IPS-NIHi7 (cell line): ENCODE measurements at regions not wholly inside any gene's neighbourhood (a gene's known extent, or its start where the extent isn't known, plus 50 kb on each side); places are given as distances from the start of the nearest gene placed in this dataset.

Experiments
- DNase-seq: peaks from one replicate; pipeline ENCODE4 v3.0.0; 2012; ENCODE audit warnings: mixed read lengths; ENCODE audit errors: extremely low spot score

- DNase-seq, result no peak
Observed at GRCh38 chr15:93562395-93563123, 473.5 kb upstream of the RGMA start.

DNA sequence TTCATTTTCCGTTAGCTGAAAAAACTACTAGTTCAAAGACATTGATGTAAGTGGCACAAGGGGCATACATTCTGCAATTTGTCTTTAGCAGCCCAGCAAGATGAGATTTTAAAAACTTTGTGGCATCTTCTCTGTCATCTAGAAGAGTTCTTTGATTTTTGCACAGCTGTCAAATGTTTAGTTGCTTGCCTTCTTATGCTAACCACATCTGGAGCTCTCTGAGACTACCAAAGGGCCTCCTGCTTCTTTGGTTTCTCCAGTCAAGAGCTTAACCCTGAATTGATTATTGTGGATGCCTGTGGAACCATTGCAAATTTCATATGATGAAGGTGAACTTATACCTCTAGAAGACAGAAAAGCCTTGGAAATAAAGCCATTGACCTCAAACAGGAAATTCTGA is 468.7 kb upstream of the RGMA start:
- no peak for DNase-seq

DNA sequence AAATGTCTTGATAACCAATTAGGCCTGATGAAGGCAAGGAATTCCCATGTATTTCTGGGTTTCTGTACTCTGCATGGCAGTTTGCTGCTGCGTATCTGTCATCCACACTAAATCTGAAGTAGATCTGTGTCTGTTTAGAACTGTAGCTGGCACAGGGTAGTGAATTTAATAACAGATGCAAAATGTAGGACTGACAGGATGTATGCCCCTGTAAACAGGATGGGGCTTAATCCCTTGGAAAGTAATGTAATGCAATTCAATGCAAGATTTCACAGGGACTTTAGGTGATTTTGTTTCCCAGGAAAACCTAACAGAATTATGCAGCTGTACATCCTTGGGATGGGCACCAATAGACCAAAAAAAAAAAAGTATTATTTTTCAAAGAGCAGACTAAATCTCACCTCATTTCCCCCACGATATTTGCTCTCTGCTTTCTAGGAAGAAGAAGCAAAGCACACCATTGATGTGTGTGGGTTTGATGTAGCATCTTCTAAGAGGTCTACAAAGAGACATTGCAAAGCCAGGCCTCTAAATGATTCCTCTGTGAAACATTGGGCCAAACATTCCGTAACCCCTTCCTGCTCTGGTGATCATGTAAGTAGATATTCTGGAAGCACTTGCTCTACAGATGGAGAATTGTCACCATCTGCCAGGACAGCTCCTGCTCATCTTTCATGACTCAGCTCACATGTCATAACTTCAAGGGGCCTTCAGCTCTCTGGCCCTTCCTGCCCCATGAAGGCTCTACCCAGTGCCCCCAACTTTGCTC is 464.3 kb upstream of the RGMA start:
- DNase-seq, result no peak

- no peak for DNase-seq
Observed at GRCh38 chr15:93543093-93543492, 454.1 kb upstream of the RGMA start.

- no peak for DNase-seq
Observed at GRCh38 chr15:93527374-93528050, 438.5 kb upstream of the RGMA start.

DNA sequence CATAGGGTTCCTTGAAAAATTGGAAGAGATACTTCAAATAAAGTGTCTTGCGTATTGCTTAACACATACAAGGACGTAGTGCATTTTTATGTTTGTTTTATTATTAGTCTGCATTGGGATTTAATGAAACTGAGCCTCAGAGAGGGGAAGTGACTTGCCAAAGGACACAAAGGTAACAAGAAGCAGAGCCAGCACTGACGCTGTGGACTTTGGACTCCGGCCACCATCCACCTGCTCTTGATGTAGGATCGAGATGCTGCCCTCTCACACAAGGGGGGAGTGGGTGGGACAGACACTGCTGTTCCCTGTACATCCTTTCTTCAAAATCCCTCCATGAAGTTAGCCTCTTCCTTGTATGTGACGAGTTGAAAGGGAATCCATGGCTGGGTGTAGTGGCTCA is 435.4 kb upstream of the RGMA start:
- no peak for DNase-seq

DNA sequence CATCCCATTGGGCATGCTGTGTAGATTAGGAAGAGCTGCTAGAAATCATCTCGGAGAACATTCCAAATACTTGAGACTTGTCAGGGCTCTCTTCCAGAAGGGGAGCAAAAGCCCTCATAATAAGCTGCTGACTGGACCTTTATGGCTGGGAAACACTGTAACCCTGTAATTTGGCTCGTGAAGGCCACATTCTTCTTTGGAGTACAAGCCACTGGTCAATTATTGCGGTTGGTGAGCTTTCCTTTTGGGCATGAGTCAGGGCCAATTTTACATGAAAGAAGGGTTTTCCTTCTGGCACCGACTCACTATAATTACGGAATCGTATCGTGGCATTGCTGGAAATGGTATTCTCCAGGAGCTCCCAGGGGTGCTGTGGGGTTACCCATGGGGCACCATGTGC is 434.5 kb upstream of the RGMA start:
- DNase-seq, result no peak

- DNase-seq, result peak; percentile 63
Observed at GRCh38 chr15:93520206-93520605, 431.2 kb upstream of the RGMA start.

DNA sequence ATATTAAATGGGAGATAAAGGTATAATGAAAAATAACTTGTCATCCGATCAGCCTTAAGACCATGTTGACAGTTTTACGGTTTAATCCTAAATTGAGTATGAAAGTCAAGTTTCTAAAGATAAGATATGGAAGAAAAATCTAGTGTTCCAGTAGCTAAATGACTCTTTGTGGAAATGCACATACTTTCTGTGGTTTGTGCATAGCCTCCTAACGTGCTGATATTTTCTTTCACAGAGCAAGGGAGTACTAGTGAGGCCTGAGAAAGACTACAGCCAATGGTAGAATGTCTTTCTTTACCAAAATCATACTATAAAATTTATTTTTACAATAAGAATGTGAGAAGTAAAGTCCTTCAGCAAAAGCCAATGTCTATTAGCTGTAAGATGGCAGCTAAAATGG is 430.6 kb upstream of the RGMA start:
- DNase-seq, result no peak

- DNase-seq, result no peak
Observed at GRCh38 chr15:93517176-93517575, 428.2 kb upstream of the RGMA start.

DNA sequence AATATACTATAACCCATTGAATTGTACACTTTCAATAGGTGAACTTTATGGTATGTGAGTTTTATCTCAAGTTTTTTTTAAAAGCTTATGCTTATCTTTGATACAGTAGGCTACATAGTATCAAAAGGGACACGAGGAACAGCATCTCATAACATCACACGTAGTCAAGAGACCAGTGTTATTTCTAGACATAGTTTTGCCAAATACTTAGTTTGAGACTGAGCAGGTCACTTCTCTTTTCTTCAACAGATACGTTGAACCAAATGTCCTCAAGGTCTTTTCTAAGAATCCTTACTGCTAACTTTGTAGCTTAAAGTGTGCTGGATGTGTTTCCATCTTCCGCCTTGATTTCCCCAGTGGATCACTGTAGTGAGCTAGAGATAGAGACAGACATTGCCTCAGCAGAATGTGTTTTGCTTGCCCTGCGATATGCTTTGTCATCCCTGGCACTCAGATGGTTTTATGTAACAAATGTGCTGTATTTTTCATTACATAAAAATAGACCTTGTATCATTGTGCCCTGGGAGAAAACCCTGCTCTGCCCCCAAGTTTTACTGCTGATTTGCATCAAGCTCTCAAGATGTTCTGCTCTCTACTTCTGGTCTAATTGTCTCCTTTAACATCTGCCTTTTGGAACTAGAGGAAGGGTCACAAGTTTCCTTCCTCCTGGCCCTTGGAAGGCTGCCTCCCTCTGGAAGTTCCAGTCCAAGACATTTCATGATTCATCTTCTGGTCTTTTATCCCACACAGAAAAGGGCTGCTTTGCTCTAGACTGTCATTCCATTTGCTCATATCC is 426.4 kb upstream of the RGMA start:
- DNase-seq, result no peak

DNA sequence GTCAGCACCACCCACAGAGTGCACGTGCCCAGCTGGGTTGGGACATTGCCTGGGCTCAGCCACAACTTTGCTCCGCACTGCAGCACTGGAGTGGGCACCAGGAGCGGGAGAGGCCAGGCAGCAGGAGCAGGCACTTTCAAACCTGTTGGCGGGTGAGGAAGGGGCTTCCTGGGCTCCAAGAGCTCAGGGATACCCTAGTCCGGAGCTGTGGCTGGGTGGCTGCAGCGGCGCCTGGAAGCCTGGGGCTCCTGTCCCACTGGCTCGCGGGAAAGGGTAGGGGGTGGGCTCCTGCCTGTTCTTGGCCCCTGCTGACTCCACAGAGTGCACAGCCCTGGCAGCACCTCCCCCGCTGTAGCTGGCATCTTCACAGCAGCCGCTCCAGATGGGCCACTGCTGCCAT is 417.6 kb upstream of the RGMA start:
- DNase-seq, result no peak

DNA sequence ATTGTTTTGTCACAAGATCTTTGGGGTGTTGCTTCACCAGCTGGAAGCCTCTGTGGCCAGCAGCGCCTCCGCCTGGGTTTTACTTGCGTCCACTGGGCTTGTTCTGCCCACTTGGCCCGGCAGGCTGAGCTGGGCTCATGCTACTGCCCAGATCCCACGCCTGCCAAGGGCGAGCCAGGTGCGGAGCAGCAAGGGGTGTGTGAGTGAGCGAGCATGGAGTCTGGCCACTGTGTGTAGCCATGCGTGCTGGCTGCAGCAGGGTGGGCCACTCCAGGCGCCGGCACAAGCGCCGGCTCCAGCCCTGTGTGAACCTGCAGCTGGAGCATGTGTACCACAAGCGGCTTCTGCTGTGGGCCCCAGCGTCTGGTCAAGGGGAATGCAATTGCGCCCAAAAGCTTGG is 416.5 kb upstream of the RGMA start:
- no peak for DNase-seq

- no peak for DNase-seq
Observed at GRCh38 chr15:93501946-93502345, 412.9 kb upstream of the RGMA start.

DNA sequence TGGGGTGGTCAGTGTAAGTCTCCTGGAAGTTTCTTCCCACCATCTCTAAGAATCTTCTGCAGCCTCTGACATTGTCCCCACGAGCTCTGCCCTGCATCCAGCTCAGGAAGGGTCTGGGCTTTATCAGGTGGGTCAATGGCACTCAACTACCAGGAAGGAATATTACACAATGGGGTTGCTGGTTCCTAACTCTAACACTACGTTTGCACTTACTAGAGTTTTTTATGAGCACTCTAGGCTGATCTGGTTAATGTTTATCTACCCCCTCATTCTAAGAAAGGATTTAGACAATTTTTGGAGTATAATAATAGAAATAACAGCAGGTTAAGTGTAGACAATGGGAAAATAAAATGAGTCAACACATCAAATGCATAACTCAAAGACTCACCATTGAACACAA is 411.1 kb upstream of the RGMA start:
- no peak for DNase-seq

GRCh38 chr15:93497291-93497690 is 408.3 kb upstream of the RGMA start:
- DNase-seq, result no peak

GRCh38 chr15:93496888-93497287 is 407.9 kb upstream of the RGMA start:
- DNase-seq, result no peak

- DNase-seq, result peak; percentile 45
Observed at GRCh38 chr15:93495799-93496637, 407.0 kb upstream of the RGMA start.

DNA sequence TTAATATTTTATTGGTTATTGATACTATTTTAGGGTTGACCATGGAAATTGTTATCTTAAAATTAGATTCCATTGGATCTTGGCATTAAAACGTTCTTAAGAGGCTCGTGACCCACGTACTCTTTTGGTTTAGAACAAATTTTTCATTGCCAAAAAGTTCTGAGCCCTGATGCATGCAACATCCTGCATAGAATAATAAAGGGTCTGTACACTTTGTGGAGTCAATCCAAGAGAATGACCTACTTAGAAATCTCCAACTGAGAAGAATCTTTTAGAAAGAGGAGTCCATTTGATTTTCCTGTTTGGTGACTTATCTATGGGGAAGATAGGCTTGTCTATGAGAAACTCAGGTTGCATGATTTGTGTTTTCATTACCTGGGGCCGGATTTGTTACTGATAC is 404.2 kb upstream of the RGMA start:
- DNase-seq, result no peak

DNA sequence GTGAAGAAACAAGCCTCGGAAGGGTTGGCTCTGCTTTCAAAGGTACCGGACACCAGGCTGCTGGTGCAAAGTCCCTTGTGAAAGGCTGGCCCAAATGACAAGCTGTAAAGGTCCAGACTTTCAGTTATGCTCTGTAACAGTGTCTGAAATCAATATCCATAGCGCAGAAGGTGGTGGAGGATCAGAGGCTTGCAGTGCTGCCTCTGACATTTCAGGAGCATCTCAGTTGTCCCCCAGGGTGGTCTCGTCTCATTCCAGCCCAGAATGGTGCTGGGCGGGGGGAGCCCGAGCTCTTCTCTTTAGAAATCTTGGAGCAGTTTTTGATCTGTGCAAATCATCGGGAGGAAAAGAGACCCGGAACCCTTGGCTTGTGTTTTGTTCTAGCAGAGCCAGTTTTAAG is 402.3 kb upstream of the RGMA start:
- DNase-seq, result no peak

- no peak for DNase-seq
Observed at GRCh38 chr15:93488296-93488713, 399.3 kb upstream of the RGMA start.
